ENCODE measurements at regions not wholly inside any gene's neighbourhood (a gene's known extent, or its start where the extent isn't known, plus 50 kb on each side); places are given as distances from the start of the nearest gene placed in this dataset.

DNA sequence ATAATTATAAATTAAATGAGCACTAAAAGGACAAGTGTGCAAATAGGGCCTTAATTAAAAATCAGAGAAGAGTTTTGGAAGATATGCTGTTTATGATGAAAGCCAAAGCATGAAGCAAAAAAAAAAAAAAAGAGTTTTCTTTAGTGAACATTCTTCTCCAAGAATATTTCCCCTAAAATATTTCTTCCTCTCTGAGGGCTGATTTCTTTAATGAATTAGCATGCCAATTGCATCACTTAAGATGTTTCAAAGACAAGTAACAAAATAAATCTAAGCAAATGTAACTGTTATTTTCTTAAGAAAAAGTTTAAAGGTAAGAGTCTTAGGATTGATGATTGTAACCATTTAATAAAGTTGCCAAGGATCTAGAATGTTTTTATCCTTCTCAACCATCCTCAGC lies 81.6 kb upstream of the MPDZ start:
- TF ChIP-seq BHLHE40 (IDR thresholded peaks at IDR 0.05; ENCODE audit: borderline replicate concordance): no peak
- TF ChIP-seq ELF4 (IDR thresholded peaks at IDR 0.05): no peak
- no peak for TF ChIP-seq SP1 (IDR thresholded peaks at IDR 0.05)

Measured in HEK293T (cell line).